DMS53 treated with DMSO at 0.1 percent for 48 hours (cell line): ENCODE measurements at regions not wholly inside any gene's neighbourhood (a gene's known extent, or its start where the extent isn't known, plus 50 kb on each side); places are given as distances from the start of the nearest gene placed in this dataset.
A peak's percentile ranks its signal among the peaks of the same experiment; 100 is the strongest.

Experiments
- DNase-seq: peaks from one replicate; lab custom pipeline; 2025; ENCODE audit not compliant: unreplicated experiment; lab: John Stamatoyannopoulos, UW

- no peak for DNase-seq
Observed at GRCh38 chr2:6750411-6751158, 115.1 kb downstream of the CMPK2 start.

DNA sequence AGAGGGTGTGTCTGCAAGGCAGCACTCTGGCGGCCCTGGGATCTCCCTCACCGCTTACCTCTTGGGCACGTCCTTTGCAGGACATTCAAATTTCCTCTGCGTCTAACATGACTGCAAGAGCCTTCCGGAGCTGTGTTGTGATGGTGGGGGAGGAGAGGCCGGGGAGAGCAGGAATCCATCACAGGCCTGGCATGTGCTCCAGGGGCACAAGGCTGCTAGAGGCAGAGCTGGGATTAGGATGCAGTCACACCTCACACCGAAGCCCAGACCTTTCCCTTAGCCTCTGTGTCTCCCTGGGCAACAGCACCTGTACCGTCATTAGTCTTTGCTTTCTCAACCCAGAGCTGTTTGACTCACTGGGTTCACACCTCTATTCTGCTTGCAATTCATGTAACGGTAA, 111.3 kb downstream of the CMPK2 start:
- no peak for DNase-seq

GRCh38 chr2:6755456-6755855, 110.3 kb downstream of the CMPK2 start:
- no peak for DNase-seq

- DNase-seq, result no peak
Observed at GRCh38 chr2:6757215-6757614, 108.5 kb downstream of the CMPK2 start.

GRCh38 chr2:6759689-6760088, 106.0 kb downstream of the CMPK2 start:
- no peak for DNase-seq

DNA sequence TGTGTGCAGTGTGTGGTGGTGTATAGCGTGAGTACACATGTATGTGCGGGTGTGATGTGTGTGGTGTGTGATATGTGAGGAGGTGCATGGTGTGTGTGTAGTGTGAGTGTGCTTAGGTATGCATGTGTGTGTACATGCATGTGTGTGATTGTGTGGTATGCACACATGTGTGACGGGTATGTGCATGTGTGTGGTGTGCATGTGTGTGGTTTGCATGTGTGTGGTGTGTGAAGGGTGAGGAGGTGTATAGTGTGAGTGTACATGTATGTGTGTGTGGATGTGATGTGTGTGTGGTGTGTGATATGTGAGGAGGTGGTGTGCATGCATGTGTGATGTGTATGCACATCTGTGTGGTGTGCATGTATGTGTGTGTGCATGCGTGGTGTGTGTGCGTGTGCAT, 105.6 kb downstream of the CMPK2 start:
- no peak for DNase-seq

- peak; percentile 92 for DNase-seq
Observed at GRCh38 chr2:6764968-6765723, 100.6 kb downstream of the CMPK2 start.

- no peak for DNase-seq
Observed at GRCh38 chr2:6769346-6769745, 96.4 kb downstream of the CMPK2 start.

GRCh38 chr2:6770006-6770405, 95.7 kb downstream of the CMPK2 start:
- no peak for DNase-seq

- DNase-seq, result peak; percentile 10
Observed at GRCh38 chr2:6771634-6772611, 93.8 kb downstream of the CMPK2 start.

GRCh38 chr2:6773007-6773693, 92.6 kb downstream of the CMPK2 start:
- DNase-seq, result peak; percentile 22

DNA sequence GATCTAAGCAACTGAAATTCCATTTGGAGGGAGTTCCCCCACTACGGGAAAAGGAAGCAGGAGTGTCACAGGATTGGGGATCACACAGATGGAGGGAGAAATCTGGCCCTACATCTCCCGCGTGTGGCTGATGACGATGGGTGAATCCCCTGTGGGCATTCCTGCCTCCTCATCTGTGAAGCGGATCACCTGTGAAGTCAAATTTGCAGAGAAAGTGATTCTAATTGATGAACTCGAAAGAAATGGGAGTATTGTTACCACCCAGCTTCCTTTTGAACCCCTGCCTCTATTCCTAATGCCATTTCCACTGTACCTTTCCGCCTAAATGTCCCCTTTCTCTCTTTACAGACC, 92.0 kb downstream of the CMPK2 start:
- DNase-seq, result no peak

- DNase-seq, result no peak
Observed at GRCh38 chr2:6776125-6776524, 89.6 kb downstream of the CMPK2 start.

GRCh38 chr2:6777626-6778025, 88.1 kb downstream of the CMPK2 start:
- DNase-seq, result no peak

GRCh38 chr2:6780765-6781274, 84.9 kb downstream of the CMPK2 start:
- peak; percentile 65 for DNase-seq

DNA sequence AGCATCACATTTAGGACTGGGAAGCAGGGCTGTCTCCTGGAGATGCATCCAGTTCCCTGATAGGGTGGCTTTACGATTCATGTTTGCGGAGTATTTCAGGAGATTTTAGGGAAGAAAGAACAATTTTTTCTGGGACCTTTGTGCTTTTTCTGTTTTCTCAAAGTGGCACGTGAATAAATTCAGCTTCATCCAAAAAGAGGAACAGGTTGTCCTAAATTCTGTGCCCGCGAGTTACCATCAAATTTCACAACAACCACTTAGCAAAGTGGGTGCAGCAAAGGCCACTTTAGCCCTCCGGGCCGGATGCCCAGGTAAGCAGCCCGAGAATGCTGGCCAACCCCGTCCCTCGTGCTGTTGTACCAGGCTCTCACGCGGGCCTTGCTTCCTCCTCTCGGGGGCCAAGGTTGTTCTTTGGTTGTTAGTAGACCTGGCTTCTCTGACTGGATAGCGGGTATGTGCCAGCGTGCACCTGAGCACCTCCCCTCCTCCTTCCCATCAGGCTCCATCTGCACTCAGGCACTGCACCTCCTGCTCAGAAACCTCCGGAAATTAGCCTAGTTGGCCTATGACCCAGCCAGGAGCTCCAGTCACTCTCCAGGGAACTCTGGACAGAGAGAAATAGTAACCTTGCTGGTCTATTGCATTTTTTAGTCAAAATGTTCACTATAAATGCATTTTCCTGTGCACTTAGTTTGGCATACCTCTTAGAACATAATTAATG, 83.0 kb downstream of the CMPK2 start:
- DNase-seq, result no peak

DNA sequence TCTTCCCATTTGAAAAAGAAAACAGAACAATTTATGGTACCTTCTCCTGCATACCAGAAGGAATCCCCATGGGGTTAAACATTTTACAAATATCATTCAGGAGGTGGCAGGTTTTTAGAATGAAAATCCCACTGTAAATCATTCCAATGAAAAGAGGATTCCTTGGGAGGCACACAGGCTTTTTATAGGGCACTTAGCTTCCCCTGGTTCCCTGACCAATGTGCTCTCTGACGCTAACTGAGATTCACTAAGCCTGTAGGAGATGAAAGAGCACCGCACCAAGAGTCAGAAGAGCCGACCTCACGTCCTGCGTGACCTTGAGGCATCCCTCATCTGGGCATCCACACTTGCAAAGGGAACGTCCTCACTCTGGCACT, 82.5 kb downstream of the CMPK2 start:
- no peak for DNase-seq

DNA sequence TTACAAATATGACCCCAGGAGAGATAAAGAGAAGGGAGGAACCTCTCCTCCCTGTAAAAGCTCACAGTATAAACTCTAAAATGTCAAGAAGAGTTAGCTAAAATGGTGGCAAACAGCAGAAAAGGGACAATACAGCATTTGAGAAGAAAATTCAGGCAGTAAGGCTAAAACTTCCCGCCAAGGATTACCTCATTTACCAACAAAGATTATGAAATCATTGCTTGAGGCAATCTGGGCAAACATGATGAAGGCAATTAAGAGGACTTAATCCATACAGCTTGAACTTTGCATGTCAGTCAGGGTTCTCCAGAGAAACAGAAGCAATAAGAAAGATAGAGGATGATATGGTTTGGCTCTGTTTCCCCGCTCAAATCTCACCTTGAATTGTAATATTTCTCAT, 81.4 kb downstream of the CMPK2 start:
- no peak for DNase-seq

GRCh38 chr2:6785493-6785892, 80.2 kb downstream of the CMPK2 start:
- no peak for DNase-seq

GRCh38 chr2:6787376-6787775, 78.3 kb downstream of the CMPK2 start:
- no peak for DNase-seq
